Liver (tissue), 8 donors: ENCODE measurements at regions not wholly inside any gene's neighbourhood (a gene's known extent, or its start where the extent isn't known, plus 50 kb on each side); places are given as distances from the start of the nearest gene placed in this dataset.

Source experiments
- DNase-seq: peaks from one replicate; pipeline ENCODE4 v3.0.0-alpha.2; 2017; ENCODE audit warnings: low spot score
- H3K27ac ChIP-seq, 2 donors: one replicate each; pipeline ENCODE4 v1.7.0; 2013; ENCODE audit warnings: inconsistent platforms in 2 of 2, low read length in 2 of 2, control low read depth in 1 of 2, low read depth in 1 of 2, mild to moderate bottlenecking in 1 of 2
- H3K27me3 ChIP-seq, 4 donors: one replicate each; pipeline versions ENCODE4 v1.6.1 to v1.7.0; 2013; ENCODE audit warnings: low read length in 3 of 4, inconsistent platforms in 1 of 4, mild to moderate bottlenecking in 1 of 4, moderate library complexity in 1 of 4; ENCODE audit not compliant: control insufficient read depth in 4 of 4, insufficient read depth in 4 of 4
- H3K36me3 ChIP-seq, 4 donors: one replicate each; pipeline versions ENCODE4 v1.6.1 to v1.7.0; 2013; ENCODE audit warnings: low read length in 3 of 4, mild to moderate bottlenecking in 3 of 4, low read depth in 1 of 4, moderate library complexity in 1 of 4; ENCODE audit not compliant: control insufficient read depth in 4 of 4, insufficient read depth in 3 of 4
- H3K4me1 ChIP-seq, 4 donors: one replicate each; pipeline versions ENCODE4 v1.6.1 to v1.7.0; 2013; ENCODE audit warnings: low read length in 3 of 4, mild to moderate bottlenecking in 3 of 4, moderate library complexity in 1 of 4; ENCODE audit not compliant: control insufficient read depth in 4 of 4, insufficient read depth in 4 of 4
- H3K4me3 ChIP-seq, 3 donors: one replicate each; pipeline versions ENCODE4 v1.6.1 to v1.7.0; 2013; ENCODE audit warnings: low read length in 3 of 3, control low read depth in 1 of 3, low read depth in 1 of 3, mild to moderate bottlenecking in 1 of 3
- H3K9ac ChIP-seq, 2 donors: one replicate each; pipeline ENCODE4 v1.7.0; 2013; ENCODE audit warnings: low read length in 2 of 2, mild to moderate bottlenecking in 2 of 2, moderate library complexity in 2 of 2, control low read depth in 1 of 2, low read depth in 1 of 2
- H3K9me3 ChIP-seq, 4 donors: one replicate each; pipeline versions ENCODE4 v1.6.1 to v1.7.0; 2013; ENCODE audit warnings: low read length in 3 of 4; ENCODE audit not compliant: control insufficient read depth in 4 of 4
- EGR1 ChIP-seq, 2 donors: IDR thresholded peaks; 2 replicates each; pipeline ENCODE4 v1.6.1; 2016 to 2018; ENCODE audit warnings: antibody characterized with exemption in 2 of 2, low read depth in 2 of 2
- FOXA1 ChIP-seq: IDR thresholded peaks from 2 replicates; pipeline ENCODE4 v1.6.1; 2016; ENCODE audit warnings: antibody characterized with exemption
- FOXA2 ChIP-seq: IDR thresholded peaks from 2 replicates; pipeline ENCODE4 v1.6.1; 2016; ENCODE audit warnings: antibody characterized with exemption
- GABPA ChIP-seq, 2 donors: IDR thresholded peaks in 1 of 2; conservative IDR thresholded peaks in 1 of 2; 2 replicates each; pipeline ENCODE4 v1.6.1; 2016; ENCODE audit warnings: antibody characterized with exemption in 2 of 2, mild to moderate bottlenecking in 1 of 2, moderate library complexity in 1 of 2
- HNF4A ChIP-seq, 2 donors: conservative IDR thresholded peaks; 2 replicates each; pipeline ENCODE4 v1.6.1; 2016; ENCODE audit warnings: antibody characterized with exemption in 2 of 2, mild to moderate bottlenecking in 2 of 2
- HNF4G ChIP-seq: IDR thresholded peaks from 2 replicates; pipeline ENCODE4 v1.6.1; 2016; ENCODE audit warnings: antibody characterized with exemption
- JUND ChIP-seq, 2 donors: IDR thresholded peaks; 2 replicates each; pipeline ENCODE4 v1.6.1; 2016; ENCODE audit warnings: antibody characterized with exemption in 2 of 2
- NR2F2 ChIP-seq: IDR thresholded peaks from 2 replicates; pipeline ENCODE4 v1.6.1; 2016; ENCODE audit warnings: antibody characterized with exemption
- RAD21 ChIP-seq, 2 donors: IDR thresholded peaks; 2 replicates each; pipeline ENCODE4 v1.6.1; 2016; ENCODE audit warnings: antibody characterized with exemption in 2 of 2, mild to moderate bottlenecking in 2 of 2
- RXRA ChIP-seq, 2 donors: IDR thresholded peaks; 2 replicates each; pipeline ENCODE4 v1.6.1; 2017 to 2018; ENCODE audit warnings: antibody characterized with exemption in 2 of 2, mild to moderate bottlenecking in 1 of 2
- SP1 ChIP-seq: IDR thresholded peaks from 2 replicates; pipeline ENCODE4 v1.6.1; 2018; ENCODE audit warnings: antibody characterized with exemption, mild to moderate bottlenecking
- TAF1 ChIP-seq: conservative IDR thresholded peaks from 2 replicates; pipeline ENCODE4 v1.6.1; 2016; ENCODE audit warnings: antibody characterized with exemption, mild to moderate bottlenecking
- YY1 ChIP-seq: IDR thresholded peaks from 2 replicates; pipeline ENCODE4 v1.6.1; 2016; ENCODE audit warnings: antibody characterized with exemption, mild to moderate bottlenecking
- WGBS: extraction: QIAGEN DNeasy Blood & Tissue Kit; methylation state at CpG from one replicate; pipeline ENCODE4 v1.1.7; 2013; 5-methylcytosine and 5-hydroxymethylcytosine counted together
- TF ChIP-seq, protein P1 (sequence below): IDR thresholded peaks from 2 replicates; pipeline ENCODE4 v1.6.1; 2016; ENCODE audit warnings: antibody characterized with exemption
- TF ChIP-seq, protein P2 (sequence below): fragments of 150-350 bp; IDR thresholded peaks from 2 replicates; pipeline ENCODE4 v1.5.1; 2017; ENCODE audit warnings: improper control_type of control experiment, low read depth, low read length; ENCODE audit not compliant: missing input control
- TF ChIP-seq, protein P3 (sequence below): IDR thresholded peaks from 2 replicates; pipeline ENCODE4 v1.6.1; 2016; ENCODE audit warnings: antibody characterized with exemption
- TF ChIP-seq, protein P4 (sequence below): IDR thresholded peaks from 2 replicates; pipeline ENCODE4 v1.6.1; 2016; ENCODE audit warnings: antibody characterized with exemption, mild to moderate bottlenecking
- TF ChIP-seq, protein P5 (sequence below): IDR thresholded peaks from 2 replicates; pipeline ENCODE4 v1.6.1; 2016; ENCODE audit warnings: antibody characterized with exemption
- donor health status: healthy.
- donor health status: healthy.
- donor health status: healthy.
- donor health status: healthy.
- donor health status: healthy.

DNA sequence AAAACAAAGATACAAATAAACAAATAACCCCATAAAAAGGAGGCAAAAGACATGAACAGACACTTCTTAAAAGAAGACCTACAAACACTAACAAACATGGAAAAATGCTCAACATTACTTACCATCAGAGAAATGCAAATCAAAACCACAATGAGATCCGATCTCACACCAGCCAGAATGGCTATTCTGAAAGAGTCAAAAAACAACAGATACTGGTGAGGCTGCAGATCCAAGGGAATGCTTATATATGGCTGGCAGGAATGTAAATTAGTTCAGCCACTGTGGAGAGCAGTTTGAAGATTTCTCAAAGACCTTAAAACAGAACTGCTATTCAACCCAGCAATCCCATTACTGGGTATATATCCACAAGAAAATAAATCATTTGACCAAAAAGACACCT lies 80.4 kb upstream of the NRP1 start:
- no peak overlapping the region for H3K9ac ChIP-seq
- no peaks in the 10 kb centered on the region for H3K36me3 ChIP-seq
- DNase-seq: no peak
- H3K9me3 ChIP-seq: no peaks in the 10 kb centered on the region
- no peaks in the 10 kb centered on the region for H3K27me3 ChIP-seq
- 96% methylated on average over 1 of the region's 1 CpG for WGBS
- TF ChIP-seq, protein P1, sequence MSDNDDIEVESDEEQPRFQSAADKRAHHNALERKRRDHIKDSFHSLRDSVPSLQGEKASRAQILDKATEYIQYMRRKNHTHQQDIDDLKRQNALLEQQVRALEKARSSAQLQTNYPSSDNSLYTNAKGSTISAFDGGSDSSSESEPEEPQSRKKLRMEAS: no peak
- TF ChIP-seq, protein P2, sequence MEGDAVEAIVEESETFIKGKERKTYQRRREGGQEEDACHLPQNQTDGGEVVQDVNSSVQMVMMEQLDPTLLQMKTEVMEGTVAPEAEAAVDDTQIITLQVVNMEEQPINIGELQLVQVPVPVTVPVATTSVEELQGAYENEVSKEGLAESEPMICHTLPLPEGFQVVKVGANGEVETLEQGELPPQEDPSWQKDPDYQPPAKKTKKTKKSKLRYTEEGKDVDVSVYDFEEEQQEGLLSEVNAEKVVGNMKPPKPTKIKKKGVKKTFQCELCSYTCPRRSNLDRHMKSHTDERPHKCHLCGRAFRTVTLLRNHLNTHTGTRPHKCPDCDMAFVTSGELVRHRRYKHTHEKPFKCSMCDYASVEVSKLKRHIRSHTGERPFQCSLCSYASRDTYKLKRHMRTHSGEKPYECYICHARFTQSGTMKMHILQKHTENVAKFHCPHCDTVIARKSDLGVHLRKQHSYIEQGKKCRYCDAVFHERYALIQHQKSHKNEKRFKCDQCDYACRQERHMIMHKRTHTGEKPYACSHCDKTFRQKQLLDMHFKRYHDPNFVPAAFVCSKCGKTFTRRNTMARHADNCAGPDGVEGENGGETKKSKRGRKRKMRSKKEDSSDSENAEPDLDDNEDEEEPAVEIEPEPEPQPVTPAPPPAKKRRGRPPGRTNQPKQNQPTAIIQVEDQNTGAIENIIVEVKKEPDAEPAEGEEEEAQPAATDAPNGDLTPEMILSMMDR: no peak
- no peak for TF ChIP-seq YY1
- TF ChIP-seq, protein P3, sequence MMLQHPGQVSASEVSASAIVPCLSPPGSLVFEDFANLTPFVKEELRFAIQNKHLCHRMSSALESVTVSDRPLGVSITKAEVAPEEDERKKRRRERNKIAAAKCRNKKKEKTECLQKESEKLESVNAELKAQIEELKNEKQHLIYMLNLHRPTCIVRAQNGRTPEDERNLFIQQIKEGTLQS: no peak
- no peak for TF ChIP-seq JUND (IDR thresholded peaks at IDR 0.05)
- no peak for TF ChIP-seq RXRA (IDR thresholded peaks at IDR 0.05)
- TF ChIP-seq, protein P4, sequence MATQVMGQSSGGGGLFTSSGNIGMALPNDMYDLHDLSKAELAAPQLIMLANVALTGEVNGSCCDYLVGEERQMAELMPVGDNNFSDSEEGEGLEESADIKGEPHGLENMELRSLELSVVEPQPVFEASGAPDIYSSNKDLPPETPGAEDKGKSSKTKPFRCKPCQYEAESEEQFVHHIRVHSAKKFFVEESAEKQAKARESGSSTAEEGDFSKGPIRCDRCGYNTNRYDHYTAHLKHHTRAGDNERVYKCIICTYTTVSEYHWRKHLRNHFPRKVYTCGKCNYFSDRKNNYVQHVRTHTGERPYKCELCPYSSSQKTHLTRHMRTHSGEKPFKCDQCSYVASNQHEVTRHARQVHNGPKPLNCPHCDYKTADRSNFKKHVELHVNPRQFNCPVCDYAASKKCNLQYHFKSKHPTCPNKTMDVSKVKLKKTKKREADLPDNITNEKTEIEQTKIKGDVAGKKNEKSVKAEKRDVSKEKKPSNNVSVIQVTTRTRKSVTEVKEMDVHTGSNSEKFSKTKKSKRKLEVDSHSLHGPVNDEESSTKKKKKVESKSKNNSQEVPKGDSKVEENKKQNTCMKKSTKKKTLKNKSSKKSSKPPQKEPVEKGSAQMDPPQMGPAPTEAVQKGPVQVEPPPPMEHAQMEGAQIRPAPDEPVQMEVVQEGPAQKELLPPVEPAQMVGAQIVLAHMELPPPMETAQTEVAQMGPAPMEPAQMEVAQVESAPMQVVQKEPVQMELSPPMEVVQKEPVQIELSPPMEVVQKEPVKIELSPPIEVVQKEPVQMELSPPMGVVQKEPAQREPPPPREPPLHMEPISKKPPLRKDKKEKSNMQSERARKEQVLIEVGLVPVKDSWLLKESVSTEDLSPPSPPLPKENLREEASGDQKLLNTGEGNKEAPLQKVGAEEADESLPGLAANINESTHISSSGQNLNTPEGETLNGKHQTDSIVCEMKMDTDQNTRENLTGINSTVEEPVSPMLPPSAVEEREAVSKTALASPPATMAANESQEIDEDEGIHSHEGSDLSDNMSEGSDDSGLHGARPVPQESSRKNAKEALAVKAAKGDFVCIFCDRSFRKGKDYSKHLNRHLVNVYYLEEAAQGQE: no peak
- TF ChIP-seq, protein P5, sequence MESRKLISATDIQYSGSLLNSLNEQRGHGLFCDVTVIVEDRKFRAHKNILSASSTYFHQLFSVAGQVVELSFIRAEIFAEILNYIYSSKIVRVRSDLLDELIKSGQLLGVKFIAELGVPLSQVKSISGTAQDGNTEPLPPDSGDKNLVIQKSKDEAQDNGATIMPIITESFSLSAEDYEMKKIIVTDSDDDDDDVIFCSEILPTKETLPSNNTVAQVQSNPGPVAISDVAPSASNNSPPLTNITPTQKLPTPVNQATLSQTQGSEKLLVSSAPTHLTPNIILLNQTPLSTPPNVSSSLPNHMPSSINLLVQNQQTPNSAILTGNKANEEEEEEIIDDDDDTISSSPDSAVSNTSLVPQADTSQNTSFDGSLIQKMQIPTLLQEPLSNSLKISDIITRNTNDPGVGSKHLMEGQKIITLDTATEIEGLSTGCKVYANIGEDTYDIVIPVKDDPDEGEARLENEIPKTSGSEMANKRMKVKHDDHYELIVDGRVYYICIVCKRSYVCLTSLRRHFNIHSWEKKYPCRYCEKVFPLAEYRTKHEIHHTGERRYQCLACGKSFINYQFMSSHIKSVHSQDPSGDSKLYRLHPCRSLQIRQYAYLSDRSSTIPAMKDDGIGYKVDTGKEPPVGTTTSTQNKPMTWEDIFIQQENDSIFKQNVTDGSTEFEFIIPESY: no peak
- no peak for TF ChIP-seq FOXA2
- no peak for TF ChIP-seq SP1
- TF ChIP-seq HNF4G: no peak
- H3K27ac ChIP-seq: no peak overlapping the region
- no peaks in the 10 kb centered on the region for H3K4me1 ChIP-seq
- no peak overlapping the region for H3K4me3 ChIP-seq

DNA sequence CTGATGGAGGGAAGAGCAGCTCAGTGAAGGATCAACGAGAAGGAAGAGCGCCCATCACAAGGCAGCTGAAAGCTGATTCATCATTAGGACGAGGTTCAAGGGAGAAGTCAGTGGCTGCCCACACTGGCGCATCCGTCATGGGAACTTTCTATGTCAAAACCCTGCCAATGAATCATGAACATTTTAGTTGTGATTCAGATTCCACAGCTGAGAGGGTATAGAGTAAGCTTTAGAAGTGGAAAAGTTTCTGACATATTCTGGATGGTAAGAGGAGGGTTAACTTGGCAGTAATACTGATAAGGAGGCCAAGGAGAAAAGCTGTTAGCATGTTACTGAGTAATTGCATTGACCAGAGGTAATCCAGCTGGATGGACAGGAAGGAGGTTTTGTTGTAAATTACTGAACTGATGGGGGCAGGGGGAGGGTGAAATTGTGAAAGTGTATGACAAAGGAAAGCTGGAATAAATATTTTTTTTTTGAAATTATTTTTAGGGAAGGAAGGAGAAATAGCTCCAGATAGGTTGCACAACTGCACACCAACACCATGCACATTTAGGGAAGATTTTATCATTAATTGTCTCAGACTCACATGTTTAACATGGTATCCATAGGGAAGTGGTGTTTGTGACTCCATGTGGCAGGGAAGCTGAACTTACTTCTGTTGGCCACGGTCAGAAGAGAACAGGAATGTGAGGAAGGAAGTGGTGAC lies 78.3 kb upstream of the NRP1 start:
- DNase-seq: no peak
- Histone ChIP-seq H3K9ac (no peak overlapping the region), H3K27me3 (no peaks in the 10 kb centered on the region), H3K4me3 (no peak overlapping the region), H3K27ac (no peak overlapping the region), H3K9me3 (no peaks in the 10 kb centered on the region), H3K4me1 (no peaks in the 10 kb centered on the region), H3K36me3 (no peaks in the 10 kb centered on the region)
- 80% methylated on average over 6 of the region's 6 CpGs for WGBS
- TF ChIP-seq, protein P5: no peak
- TF ChIP-seq, protein P1: no peak
- TF ChIP-seq RAD21 (IDR thresholded peaks at IDR 0.05) (no peak), SP1 (no peak), GABPA (IDR thresholded peaks at IDR 0.05 in 1 of 2, conservative IDR thresholded peaks at IDR 0.05 in 1 of 2) (no peak), NR2F2 (no peak), FOXA1 (no peak), JUND (IDR thresholded peaks at IDR 0.05) (no peak), FOXA2 (no peak), HNF4A (conservative IDR thresholded peaks at IDR 0.05) (no peak), TAF1 (no peak), RXRA (IDR thresholded peaks at IDR 0.05) (no peak), EGR1 (IDR thresholded peaks at IDR 0.05; ENCODE audit: low read depth in 2 of 2) (no peak)
- TF ChIP-seq, protein P4: no peak
